Lower leg skin (tissue), 3 donors: ENCODE measurements at regions not wholly inside any gene's neighbourhood (a gene's known extent, or its start where the extent isn't known, plus 50 kb on each side); places are given as distances from the start of the nearest gene placed in this dataset.

Experiments
- POLR2A ChIP-seq, 2 donors: fragments of 450-650 bp; IDR thresholded peaks; one replicate each; pipeline ENCODE4 v1.6.1; 2016 to 2017; ENCODE audit warnings: antibody characterized with exemption in 2 of 2, mild to moderate bottlenecking in 1 of 2, moderate library complexity in 1 of 2
- TF ChIP-seq, protein P1 (sequence below), 3 donors: fragments of 450-650 bp; IDR thresholded peaks; one replicate each; pipeline ENCODE4 v1.5.1; 2016; ENCODE audit warnings: antibody characterized with exemption in 3 of 3, mild to moderate bottlenecking in 3 of 3, moderate library complexity in 2 of 3

DNA sequence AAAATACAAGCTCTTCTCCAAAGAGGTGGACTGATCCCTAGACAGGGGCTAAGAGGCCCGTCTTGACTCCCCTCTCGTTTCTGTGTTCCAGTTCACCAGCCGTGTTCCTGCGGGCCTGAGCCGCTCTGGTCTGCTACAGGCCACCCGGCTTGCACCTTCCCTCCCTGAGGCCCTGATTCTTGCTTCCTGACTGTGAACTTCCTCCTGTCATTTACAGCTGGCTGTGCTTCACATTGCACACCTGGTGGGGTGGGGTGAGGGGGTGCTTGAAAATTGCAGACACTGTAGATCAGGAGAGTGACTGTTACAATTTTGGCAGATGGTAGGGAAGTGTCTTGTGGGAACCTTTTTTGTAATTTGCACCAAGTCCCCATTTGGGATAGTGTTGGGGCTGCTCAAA, 64.4 kb downstream of the TSN start:
- TF ChIP-seq, protein P1, sequence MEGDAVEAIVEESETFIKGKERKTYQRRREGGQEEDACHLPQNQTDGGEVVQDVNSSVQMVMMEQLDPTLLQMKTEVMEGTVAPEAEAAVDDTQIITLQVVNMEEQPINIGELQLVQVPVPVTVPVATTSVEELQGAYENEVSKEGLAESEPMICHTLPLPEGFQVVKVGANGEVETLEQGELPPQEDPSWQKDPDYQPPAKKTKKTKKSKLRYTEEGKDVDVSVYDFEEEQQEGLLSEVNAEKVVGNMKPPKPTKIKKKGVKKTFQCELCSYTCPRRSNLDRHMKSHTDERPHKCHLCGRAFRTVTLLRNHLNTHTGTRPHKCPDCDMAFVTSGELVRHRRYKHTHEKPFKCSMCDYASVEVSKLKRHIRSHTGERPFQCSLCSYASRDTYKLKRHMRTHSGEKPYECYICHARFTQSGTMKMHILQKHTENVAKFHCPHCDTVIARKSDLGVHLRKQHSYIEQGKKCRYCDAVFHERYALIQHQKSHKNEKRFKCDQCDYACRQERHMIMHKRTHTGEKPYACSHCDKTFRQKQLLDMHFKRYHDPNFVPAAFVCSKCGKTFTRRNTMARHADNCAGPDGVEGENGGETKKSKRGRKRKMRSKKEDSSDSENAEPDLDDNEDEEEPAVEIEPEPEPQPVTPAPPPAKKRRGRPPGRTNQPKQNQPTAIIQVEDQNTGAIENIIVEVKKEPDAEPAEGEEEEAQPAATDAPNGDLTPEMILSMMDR (IDR thresholded peaks at IDR 0.05), result no peak
- no peak for TF ChIP-seq POLR2A (IDR thresholded peaks at IDR 0.05)
